Choroid plexus epithelial cell (primary cell): ENCODE measurements at regions not wholly inside any gene's neighbourhood (a gene's known extent, or its start where the extent isn't known, plus 50 kb on each side); places are given as distances from the start of the nearest gene placed in this dataset.

Experiments
- DNase-seq: peaks from one replicate; pipeline ENCODE4 v3.0.0-alpha.2; 2010; ENCODE audit warnings: low read depth
- H3K4me3 ChIP-seq: 2 replicates; pipeline ENCODE4 v1.5.1; 2011; ENCODE audit warnings: low read depth, mild to moderate bottlenecking, control low read depth, low read length, moderate library complexity
- CTCF ChIP-seq: conservative IDR thresholded peaks from 2 replicates; pipeline ENCODE4 v1.5.1; 2011; ENCODE audit warnings: low read depth, mild to moderate bottlenecking, control low read depth, inconsistent platforms, low read length, moderate library complexity

GRCh38 chr20:43843096-43843964 is 71.3 kb upstream of the TOX2 start:
- H3K4me3 ChIP-seq, result no peak overlapping the region
- peak; percentile 79 for DNase-seq
- no peak for TF ChIP-seq CTCF

GRCh38 chr20:43842126-43843020 is 72.3 kb upstream of the TOX2 start:
- TF ChIP-seq CTCF, result no peak
- DNase-seq, result no peak
- H3K4me3 ChIP-seq, result no peak overlapping the region

- DNase-seq, result peak; percentile 41
- H3K4me3 ChIP-seq, result no peak overlapping the region
- peak; percentile 67 for TF ChIP-seq CTCF
Observed at GRCh38 chr20:43840382-43841070, 74.1 kb upstream of the TOX2 start.

- DNase-seq, result no peak
- H3K4me3 ChIP-seq, result no peak overlapping the region
- no peak for TF ChIP-seq CTCF
Observed at GRCh38 chr20:43839793-43840199, 74.9 kb upstream of the TOX2 start.

GRCh38 chr20:43838703-43839060 is 76.0 kb upstream of the TOX2 start:
- H3K4me3 ChIP-seq, result no peak overlapping the region
- TF ChIP-seq CTCF, result no peak
- no peak for DNase-seq

GRCh38 chr20:43837856-43838702 is 76.6 kb upstream of the TOX2 start:
- no peak for TF ChIP-seq CTCF
- no peak overlapping the region for H3K4me3 ChIP-seq
- DNase-seq, result no peak
